Activated T-cell treated with anti-CD3 and anti-CD28 coated beads for 48 hours (primary cell): ENCODE measurements at regions not wholly inside any gene's neighbourhood (a gene's known extent, or its start where the extent isn't known, plus 50 kb on each side); places are given as distances from the start of the nearest gene placed in this dataset.
"Not testable (repeated sequence)": the region's sequence is repeated elsewhere in the genome, so short reads cannot be mapped to it uniquely, and the experiment has no call there.

Experiments
- DNase-seq: peaks from one replicate; pipeline ENCODE4 v3.0.0-alpha.2; 2020; ENCODE audit warnings: low read depth

GRCh38 chr13:81142306-81142999 is 801.5 kb upstream of the SPRY2 start:
- no peak for DNase-seq

GRCh38 chr13:81140675-81141074 is 799.7 kb upstream of the SPRY2 start:
- no peak for DNase-seq

- no peak for DNase-seq
These were observed 799.1 kb upstream of the SPRY2 start for GRCh38 chr13:81139987-81140386.

GRCh38 chr13:81138353-81138980 is 797.5 kb upstream of the SPRY2 start:
- no peak for DNase-seq

- no peak for DNase-seq
These were observed 792.1 kb upstream of the SPRY2 start for GRCh38 chr13:81133066-81133465.

GRCh38 chr13:81117416-81117815 is 776.5 kb upstream of the SPRY2 start:
- no peak for DNase-seq

GRCh38 chr13:81116461-81117282 is 775.7 kb upstream of the SPRY2 start:
- no peak for DNase-seq

- no peak for DNase-seq
These were observed 768.1 kb upstream of the SPRY2 start for GRCh38 chr13:81109026-81109425.

GRCh38 chr13:81106348-81106747 is 765.4 kb upstream of the SPRY2 start:
- DNase-seq: no peak

GRCh38 chr13:81104035-81104715 is 763.2 kb upstream of the SPRY2 start:
- DNase-seq: no peak

GRCh38 chr13:81102066-81102465 is 761.1 kb upstream of the SPRY2 start:
- DNase-seq: not testable (repeated sequence)

- DNase-seq: no peak
These were observed 748.6 kb upstream of the SPRY2 start for GRCh38 chr13:81089371-81090157.

GRCh38 chr13:81080911-81081454 is 740.1 kb upstream of the SPRY2 start:
- no peak for DNase-seq

- no peak for DNase-seq
These were observed 737.1 kb upstream of the SPRY2 start for GRCh38 chr13:81078048-81078447.

GRCh38 chr13:81069822-81070221 is 728.9 kb upstream of the SPRY2 start:
- not testable (repeated sequence) for DNase-seq

- DNase-seq: no peak
These were observed 718.0 kb upstream of the SPRY2 start for GRCh38 chr13:81058916-81059290.

- no peak for DNase-seq
These were observed 717.4 kb upstream of the SPRY2 start for GRCh38 chr13:81058211-81058915.

GRCh38 chr13:81051873-81052272 is 710.9 kb upstream of the SPRY2 start:
- DNase-seq: no peak

GRCh38 chr13:81048026-81048461 is 707.1 kb upstream of the SPRY2 start:
- DNase-seq: no peak

- DNase-seq: no peak
These were observed 700.8 kb upstream of the SPRY2 start for GRCh38 chr13:81041761-81042160.

- no peak for DNase-seq
These were observed 691.1 kb upstream of the SPRY2 start for GRCh38 chr13:81031996-81032395.
